GM19351 (cell line): ENCODE measurements at regions not wholly inside any gene's neighbourhood (a gene's known extent, or its start where the extent isn't known, plus 50 kb on each side); places are given as distances from the start of the nearest gene placed in this dataset.

Source experiments
- ATAC-seq: cut with Tn5 transposase; IDR thresholded peaks from one replicate; pipeline ENCODE4 v1.9.1; 2021; ENCODE audit warnings: mild to moderate bottlenecking, moderate library complexity; ENCODE audit not compliant: unreplicated experiment

DNA sequence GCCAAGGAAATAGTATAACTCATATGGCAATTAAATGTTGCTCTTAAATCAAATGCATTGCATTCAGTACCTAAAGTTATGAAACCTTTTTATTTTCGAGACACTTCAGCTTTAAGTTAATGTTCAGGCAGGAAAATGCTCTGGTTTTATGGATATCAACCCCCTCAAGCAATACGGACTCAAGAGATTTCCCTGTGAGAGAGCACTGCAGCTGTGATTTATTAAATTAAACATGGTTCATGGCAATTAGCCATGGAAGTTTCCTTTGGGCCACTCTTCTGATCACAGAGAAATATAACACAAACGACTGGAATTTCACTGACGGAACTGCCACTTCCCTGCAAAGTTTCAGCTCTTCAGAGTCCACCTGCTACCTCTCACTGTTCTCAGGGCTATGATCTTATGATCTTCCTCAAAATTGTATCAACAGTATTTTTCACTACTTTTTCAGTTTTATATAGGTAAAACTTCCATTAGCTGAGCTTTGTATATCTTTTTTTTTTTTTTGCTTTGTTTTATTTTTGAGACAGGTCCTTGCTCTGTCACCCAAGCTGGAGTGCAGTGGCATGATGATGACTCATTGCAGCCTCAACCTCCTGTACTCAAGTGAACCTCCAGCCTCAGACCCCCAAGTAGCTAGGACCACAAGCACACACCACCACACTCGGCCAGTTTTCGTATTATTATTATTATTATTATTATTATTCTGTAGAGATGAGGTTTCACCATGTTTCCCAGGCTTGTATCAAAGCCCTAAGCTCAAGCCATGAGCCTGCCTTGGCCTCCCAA, 923.1 kb upstream of the TMPRSS15 start:
- no peak for ATAC-seq

DNA sequence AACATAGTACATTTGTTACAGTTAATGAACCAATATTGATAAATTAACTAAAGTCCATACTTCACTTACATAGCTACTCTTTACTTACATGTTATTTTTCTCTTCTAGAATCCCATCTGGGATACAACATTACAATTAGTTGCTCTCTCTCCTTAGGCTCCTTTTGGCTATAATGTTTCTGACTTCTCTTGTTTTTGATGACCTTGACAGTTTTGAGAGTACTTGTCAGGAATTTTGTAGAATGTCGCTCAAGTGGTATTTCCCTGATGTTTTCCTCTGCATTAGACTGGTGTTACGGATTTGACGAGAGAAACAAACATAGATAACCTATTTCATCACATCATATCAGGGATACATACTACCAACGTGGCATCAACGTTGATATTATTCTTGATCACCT, 925.4 kb upstream of the TMPRSS15 start:
- no peak for ATAC-seq

- no peak for ATAC-seq
Observed at GRCh38 chr21:19340303-19340702, 936.7 kb upstream of the TMPRSS15 start.

DNA sequence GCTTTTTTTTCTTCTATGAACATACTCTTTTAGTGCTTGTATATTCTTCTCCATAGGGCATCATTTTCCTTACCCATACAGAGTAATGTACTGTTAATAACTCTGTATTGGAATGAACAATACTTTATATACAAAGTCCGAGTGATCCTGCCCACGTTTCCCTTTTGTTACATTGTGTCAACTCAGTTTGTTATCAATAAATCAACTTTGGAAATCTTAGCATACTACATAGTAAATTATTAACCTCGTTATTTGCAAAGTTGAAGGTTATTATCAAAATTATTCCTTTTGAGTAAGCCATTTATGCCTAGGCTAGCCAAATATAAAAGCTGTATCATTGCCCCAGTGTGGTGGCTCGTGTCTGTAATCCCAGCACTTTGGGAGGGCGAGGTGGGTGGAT, 937.4 kb upstream of the TMPRSS15 start:
- ATAC-seq: no peak

DNA sequence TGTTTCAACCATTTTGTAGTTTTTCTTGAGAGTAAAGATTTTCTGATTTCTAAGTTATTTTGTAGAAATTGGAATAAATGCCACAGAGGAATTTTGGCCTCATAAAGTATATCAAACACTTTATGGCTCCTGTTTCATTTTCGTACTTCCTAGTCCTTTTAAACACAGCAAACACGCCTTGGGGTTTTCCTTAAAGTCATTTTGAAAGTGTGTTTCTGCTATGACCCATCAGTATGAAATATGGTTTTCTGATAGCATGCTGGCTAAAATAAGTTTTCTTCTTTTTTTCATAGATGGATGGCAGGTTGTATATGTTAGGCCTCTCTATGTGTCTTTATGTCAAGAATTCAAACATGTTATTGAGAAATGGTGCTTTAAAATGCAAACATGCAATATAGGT, 940.1 kb upstream of the TMPRSS15 start:
- peak; percentile 54 for ATAC-seq

DNA sequence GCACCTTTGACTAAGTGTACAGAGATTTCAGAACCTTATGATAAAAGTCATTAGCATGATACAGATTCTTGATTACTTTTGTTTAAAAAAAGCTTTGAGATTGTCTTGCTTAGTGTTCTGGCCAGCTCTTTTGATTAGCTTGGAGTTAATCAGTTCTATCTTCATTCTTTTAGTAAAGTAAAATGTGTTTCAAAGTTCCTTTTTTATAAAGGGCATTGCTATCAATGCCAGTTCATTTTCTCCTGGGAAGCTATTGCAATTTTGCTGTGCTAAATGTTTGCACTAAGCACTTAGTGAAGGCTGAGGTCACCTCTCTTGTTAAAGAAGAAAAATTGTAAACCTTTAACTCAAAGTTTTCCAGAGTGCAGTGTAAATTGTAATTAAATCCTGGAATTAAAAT, 946.7 kb upstream of the TMPRSS15 start:
- ATAC-seq: no peak

GRCh38 chr21:19353256-19353655, 949.7 kb upstream of the TMPRSS15 start:
- ATAC-seq: no peak

DNA sequence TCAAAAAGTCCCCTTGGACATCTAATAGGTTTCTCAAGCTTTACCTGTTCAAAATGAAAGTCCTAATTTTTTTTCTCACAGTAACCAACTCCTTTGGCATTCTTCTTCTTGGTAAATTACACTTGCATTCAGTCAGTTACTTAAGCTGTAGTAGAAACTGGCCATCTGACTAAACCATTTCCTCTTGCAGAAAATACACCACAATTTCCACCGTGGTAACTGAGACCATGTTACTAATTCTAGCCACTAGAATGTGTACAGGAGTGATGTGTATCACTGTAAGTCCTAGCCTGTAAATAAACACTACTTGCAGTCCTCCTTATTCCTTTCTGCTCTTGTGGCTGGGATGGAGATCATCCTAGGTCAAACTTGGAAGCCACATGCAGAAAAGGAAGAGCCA, 965.4 kb upstream of the TMPRSS15 start:
- ATAC-seq: no peak

- ATAC-seq: no peak
Observed at GRCh38 chr21:19392390-19392789, 988.8 kb upstream of the TMPRSS15 start.

DNA sequence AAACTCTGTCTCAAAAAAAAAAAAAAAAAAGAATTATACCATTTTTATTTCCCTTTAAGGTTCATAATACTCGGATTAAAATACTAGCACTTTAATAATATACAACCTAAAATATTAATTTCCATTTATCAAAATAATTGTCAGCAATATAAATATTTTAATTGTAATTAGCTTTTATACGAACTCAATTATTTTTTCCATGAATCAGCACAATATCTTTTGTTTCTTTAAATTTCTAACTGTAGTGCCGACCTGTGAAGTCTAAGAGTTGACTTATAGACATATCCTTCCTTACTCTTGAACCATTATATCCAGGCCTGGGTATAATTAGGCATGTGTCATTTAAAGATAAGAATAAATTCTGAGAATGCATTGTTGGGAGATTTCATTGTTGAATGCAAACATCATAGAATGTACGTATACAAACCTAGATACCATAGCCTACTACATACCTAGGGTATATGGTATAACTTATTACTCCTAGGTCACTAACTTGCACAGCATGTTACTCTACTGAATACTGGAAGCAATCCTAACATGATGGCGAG, 996.7 kb upstream of the TMPRSS15 start:
- no peak for ATAC-seq

GRCh38 chr21:19402870-19403269, 999.3 kb upstream of the TMPRSS15 start:
- no peak for ATAC-seq

DNA sequence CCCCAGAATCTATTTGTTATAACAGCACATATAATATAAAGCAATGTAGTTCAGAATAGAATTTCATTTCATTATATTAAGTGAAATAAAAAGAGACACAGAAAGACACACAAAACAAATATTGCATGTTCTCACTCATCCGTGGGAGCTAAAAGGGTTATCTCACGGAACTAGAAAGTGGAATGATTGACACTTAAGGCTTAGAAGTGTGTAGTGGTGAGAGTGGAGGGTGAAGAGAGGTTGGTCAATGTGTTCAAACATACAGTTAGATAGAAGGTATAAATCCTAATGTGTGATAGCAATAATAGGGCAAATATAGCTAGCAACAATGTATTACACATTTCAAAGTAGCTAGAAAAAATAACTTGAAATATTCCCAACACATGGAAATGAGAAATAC, 1001.7 kb upstream of the TMPRSS15 start:
- ATAC-seq: no peak

DNA sequence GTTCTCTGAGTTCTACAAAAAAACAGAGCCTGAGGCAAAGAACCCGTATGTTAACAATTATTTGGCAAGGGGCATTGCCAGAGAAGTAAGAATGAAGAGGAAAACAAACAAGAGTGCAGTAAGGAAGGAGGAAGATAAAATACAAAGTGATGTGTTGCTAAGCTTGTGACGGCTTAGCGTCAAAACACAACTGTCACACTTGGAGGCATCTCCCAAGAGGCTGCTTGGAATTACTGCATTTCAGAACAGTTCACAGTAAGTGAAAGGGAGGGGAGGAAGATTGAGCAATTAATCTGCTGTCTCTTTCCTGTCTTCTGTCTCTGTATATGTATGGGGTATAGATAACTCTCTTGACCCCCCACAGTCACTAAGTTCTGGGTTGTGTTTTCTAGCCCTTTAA, 1017.0 kb upstream of the TMPRSS15 start:
- no peak for ATAC-seq

- ATAC-seq: no peak
Observed at GRCh38 chr21:19433623-19434022, 1030.0 kb upstream of the TMPRSS15 start.

GRCh38 chr21:19440792-19441655, 1037.4 kb upstream of the TMPRSS15 start:
- no peak for ATAC-seq

- ATAC-seq: no peak
Observed at GRCh38 chr21:19458295-19458694, 1054.7 kb upstream of the TMPRSS15 start.

DNA sequence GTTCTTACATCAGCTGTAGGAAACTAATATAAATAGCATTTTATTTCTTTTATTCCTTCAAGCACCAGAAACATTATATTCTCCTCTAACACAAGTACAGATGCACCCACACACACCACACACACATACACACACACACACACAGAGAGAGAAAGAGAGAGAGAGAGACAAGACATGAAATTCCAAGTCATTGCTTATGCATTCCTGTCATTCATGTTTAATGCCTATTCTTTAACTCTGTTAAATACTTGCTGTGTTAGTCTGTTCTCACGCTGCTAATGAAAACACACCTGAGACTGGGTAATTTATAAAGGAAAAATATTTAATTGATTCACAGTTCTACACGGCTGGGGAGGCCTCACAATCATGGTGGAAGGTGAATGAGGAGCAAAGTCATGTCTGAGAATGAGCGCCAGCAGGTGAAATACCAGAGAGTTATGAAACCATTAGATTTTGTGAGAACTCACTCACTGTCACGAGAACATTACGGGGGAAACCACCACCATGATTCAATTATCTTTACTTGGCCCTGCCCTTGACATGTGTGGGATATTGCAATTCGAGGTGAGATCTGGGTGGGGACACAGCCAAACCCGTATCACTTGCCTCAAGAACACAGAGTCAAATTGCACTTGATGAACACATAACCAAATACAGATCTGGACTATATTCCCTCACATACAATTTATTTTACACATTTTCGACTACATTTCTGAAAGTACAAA, 1058.1 kb upstream of the TMPRSS15 start:
- ATAC-seq: no peak

GRCh38 chr21:19463966-19464365, 1060.4 kb upstream of the TMPRSS15 start:
- ATAC-seq: no peak

- ATAC-seq: no peak
Observed at GRCh38 chr21:19468991-19469715, 1065.6 kb upstream of the TMPRSS15 start.

GRCh38 chr21:19475525-19475924, 1071.9 kb upstream of the TMPRSS15 start:
- no peak for ATAC-seq

DNA sequence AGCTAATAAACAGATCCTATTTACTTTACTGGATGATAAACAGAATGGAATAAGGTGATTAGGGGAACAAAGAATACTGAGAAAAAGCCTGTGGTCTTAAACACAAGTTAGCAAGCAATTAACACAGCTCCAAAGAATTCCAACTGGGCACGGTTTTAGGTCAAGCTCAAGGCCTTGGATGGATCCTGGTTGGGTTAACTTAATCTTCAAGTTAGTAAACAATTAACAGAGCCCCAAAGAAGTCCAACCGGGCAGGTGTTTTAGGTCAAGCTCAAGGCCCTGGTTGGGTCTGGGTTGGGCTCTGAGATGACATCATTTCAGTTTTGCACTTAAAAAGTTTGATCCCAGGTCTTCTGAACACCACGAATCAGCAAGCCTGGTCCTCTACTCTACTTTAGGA, 1086.3 kb upstream of the TMPRSS15 start:
- no peak for ATAC-seq
